GM18858 (cell line): ENCODE measurements at regions not wholly inside any gene's neighbourhood (a gene's known extent, or its start where the extent isn't known, plus 50 kb on each side); places are given as distances from the start of the nearest gene placed in this dataset.

Source experiments
- ATAC-seq: cut with Tn5 transposase; IDR thresholded peaks from one replicate; pipeline ENCODE4 v1.9.1; 2021; ENCODE audit not compliant: unreplicated experiment

GRCh38 chr4:108342325-108342970, 173.7 kb upstream of the LEF1 start:
- no peak for ATAC-seq

GRCh38 chr4:108337923-108338322, 169.2 kb upstream of the LEF1 start:
- no peak for ATAC-seq

- ATAC-seq, result no peak
These were observed 167.3 kb upstream of the LEF1 start for GRCh38 chr4:108336076-108336475.

GRCh38 chr4:108335081-108335480, 166.3 kb upstream of the LEF1 start:
- no peak for ATAC-seq

GRCh38 chr4:108334031-108334430, 165.3 kb upstream of the LEF1 start:
- no peak for ATAC-seq

GRCh38 chr4:108333353-108333942, 164.7 kb upstream of the LEF1 start:
- no peak for ATAC-seq

GRCh38 chr4:108331905-108332632, 163.3 kb upstream of the LEF1 start:
- ATAC-seq, result no peak

GRCh38 chr4:108328383-108328732, 159.6 kb upstream of the LEF1 start:
- ATAC-seq, result no peak

- no peak for ATAC-seq
These were observed 159.1 kb upstream of the LEF1 start for GRCh38 chr4:108327642-108328382.

GRCh38 chr4:108325561-108325960, 156.8 kb upstream of the LEF1 start:
- ATAC-seq, result no peak

- no peak for ATAC-seq
These were observed 155.7 kb upstream of the LEF1 start for GRCh38 chr4:108324450-108324849.

GRCh38 chr4:108322497-108322896, 153.8 kb upstream of the LEF1 start:
- ATAC-seq, result no peak

- ATAC-seq, result no peak
These were observed 151.3 kb upstream of the LEF1 start for GRCh38 chr4:108320061-108320460.

GRCh38 chr4:108317377-108317776, 148.6 kb upstream of the LEF1 start:
- no peak for ATAC-seq

GRCh38 chr4:108315694-108316093, 147.0 kb upstream of the LEF1 start:
- no peak for ATAC-seq

- ATAC-seq, result no peak
These were observed 146.3 kb upstream of the LEF1 start for GRCh38 chr4:108314900-108315589.

GRCh38 chr4:108313546-108314339, 145.0 kb upstream of the LEF1 start:
- ATAC-seq, result no peak

- ATAC-seq, result no peak
These were observed 142.6 kb upstream of the LEF1 start for GRCh38 chr4:108311313-108311712.

GRCh38 chr4:108303488-108304177, 134.9 kb upstream of the LEF1 start:
- ATAC-seq, result no peak
